HFFc6 (cell line): ENCODE measurements at regions not wholly inside any gene's neighbourhood (a gene's known extent, or its start where the extent isn't known, plus 50 kb on each side); places are given as distances from the start of the nearest gene placed in this dataset.

Experiments used
- DNase-seq: peaks from one replicate; pipeline ENCODE4 v3.0.0-alpha.2; 2018
- H3K27ac Mint-ChIP-seq: 2 replicates; pipeline ENCODE4 v1.8.0; 2020; ENCODE audit warnings: mild to moderate bottlenecking, mixed read lengths
- H3K27me3 Mint-ChIP-seq: 2 replicates; pipeline ENCODE4 v1.8.0; 2021; ENCODE audit warnings: mild to moderate bottlenecking, moderate library complexity, mixed read lengths; ENCODE audit not compliant: insufficient read depth
- H3K36me3 Mint-ChIP-seq: 2 replicates; pipeline ENCODE4 v1.8.0; 2021; ENCODE audit warnings: low read depth, mixed read lengths
- H3K4me1 Mint-ChIP-seq: 2 replicates; pipeline ENCODE4 v1.8.0; 2020; ENCODE audit warnings: low read depth, mixed read lengths
- H3K4me3 Mint-ChIP-seq: 2 replicates; pipeline ENCODE4 v1.8.0; 2020; ENCODE audit warnings: mild to moderate bottlenecking, moderate library complexity, mixed read lengths
- H3K9me3 Mint-ChIP-seq: 2 replicates; pipeline ENCODE4 v1.8.0; 2020; ENCODE audit warnings: mild to moderate bottlenecking, mixed read lengths
- TF ChIP-seq, protein P1 (sequence below): fragments of 200-600 bp; sonication (generic); IDR thresholded peaks from 2 replicates; pipeline ENCODE4 v1.5.0; 2021; ENCODE audit warnings: antibody characterized with exemption, mild to moderate bottlenecking

DNA sequence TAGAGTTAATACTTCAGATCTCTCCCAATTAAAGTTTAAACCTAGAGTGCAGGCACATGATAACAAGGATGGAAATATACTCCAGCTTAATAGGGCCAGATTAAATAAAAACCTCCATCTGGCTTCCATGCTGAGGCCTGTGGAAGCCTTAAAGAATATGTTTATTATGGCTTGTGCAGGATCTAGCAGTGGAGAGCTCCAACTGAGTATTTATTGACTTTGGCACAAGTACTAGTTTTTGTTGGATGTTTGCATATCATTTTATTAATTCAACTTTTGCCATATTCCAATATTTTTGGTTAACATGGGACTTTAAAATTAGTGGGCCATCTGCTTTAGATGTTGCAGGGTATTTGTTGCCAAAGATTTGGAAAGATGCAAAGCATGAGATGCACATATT lies 860.4 kb upstream of the SOX11 start:
- no peak overlapping the region for H3K4me3 Mint-ChIP-seq
- TF ChIP-seq, protein P1, sequence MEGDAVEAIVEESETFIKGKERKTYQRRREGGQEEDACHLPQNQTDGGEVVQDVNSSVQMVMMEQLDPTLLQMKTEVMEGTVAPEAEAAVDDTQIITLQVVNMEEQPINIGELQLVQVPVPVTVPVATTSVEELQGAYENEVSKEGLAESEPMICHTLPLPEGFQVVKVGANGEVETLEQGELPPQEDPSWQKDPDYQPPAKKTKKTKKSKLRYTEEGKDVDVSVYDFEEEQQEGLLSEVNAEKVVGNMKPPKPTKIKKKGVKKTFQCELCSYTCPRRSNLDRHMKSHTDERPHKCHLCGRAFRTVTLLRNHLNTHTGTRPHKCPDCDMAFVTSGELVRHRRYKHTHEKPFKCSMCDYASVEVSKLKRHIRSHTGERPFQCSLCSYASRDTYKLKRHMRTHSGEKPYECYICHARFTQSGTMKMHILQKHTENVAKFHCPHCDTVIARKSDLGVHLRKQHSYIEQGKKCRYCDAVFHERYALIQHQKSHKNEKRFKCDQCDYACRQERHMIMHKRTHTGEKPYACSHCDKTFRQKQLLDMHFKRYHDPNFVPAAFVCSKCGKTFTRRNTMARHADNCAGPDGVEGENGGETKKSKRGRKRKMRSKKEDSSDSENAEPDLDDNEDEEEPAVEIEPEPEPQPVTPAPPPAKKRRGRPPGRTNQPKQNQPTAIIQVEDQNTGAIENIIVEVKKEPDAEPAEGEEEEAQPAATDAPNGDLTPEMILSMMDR, result no peak
- no peaks in the 10 kb centered on the region for H3K27me3 Mint-ChIP-seq
- no peak overlapping the region for H3K27ac Mint-ChIP-seq
- H3K36me3 Mint-ChIP-seq, result no peaks in the 10 kb centered on the region; the same call in 1 of the 2 replicates
- peaks cover 39% of the 10 kb centered on the region for H3K9me3 Mint-ChIP-seq
- no peak for DNase-seq
- no peaks in the 10 kb centered on the region for H3K4me1 Mint-ChIP-seq

DNA sequence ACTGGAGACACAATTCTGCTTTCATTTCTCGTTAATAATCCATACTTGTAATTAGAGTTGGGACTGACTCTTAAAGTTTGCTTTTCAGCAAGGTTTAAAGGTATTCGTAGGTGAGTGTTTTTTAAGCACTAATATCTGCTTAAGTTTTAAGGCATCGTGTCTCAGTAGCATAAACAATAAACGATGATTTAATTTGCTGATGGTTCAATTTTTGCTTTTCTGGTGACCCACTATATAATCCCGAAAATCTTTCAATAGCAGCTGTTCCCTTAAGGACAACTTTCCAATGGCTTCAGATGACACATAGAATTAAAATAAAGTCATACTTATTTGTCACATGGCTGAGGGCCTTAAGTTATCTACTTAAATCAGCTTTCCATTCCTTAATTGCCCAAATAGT lies 859.5 kb upstream of the SOX11 start:
- Mint-ChIP-seq H3K4me3 (no peak overlapping the region), H3K36me3 (peaks cover 8% of the 10 kb centered on the region; the same call in 1 of the 2 replicates), H3K9me3 (peaks cover 43% of the 10 kb centered on the region), H3K27me3 (no peaks in the 10 kb centered on the region), H3K4me1 (no peaks in the 10 kb centered on the region), H3K27ac (no peak overlapping the region)
- TF ChIP-seq, protein P1, result no peak
- DNase-seq, result no peak

DNA sequence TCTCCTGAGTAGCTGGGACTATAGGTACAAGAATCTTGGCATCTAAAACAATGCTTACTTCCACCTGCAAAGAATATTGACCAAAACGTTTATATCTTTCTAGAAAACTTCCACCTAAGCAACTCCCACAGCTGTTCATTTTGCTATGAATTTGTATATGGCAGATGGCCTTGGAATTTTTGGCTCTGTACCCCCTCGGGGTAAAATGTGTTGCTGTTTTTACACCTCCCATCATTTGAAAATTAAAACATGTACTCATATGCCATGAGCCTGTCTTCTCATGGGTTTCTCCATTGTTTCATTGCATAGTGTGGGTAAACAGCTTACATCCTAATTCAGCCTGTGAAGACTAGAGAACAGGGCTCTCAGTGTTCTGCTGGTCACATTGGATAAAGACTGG lies 853.6 kb upstream of the SOX11 start:
- no peaks in the 10 kb centered on the region for H3K27me3 Mint-ChIP-seq
- no peaks in the 10 kb centered on the region for H3K4me1 Mint-ChIP-seq
- H3K4me3 Mint-ChIP-seq, result no peak overlapping the region
- TF ChIP-seq, protein P1, result no peak
- DNase-seq, result no peak
- peaks cover 8% of the 10 kb centered on the region; the same call in 1 of the 2 replicates for H3K36me3 Mint-ChIP-seq
- no peak overlapping the region for H3K27ac Mint-ChIP-seq
- peaks cover 71% of the 10 kb centered on the region for H3K9me3 Mint-ChIP-seq

DNA sequence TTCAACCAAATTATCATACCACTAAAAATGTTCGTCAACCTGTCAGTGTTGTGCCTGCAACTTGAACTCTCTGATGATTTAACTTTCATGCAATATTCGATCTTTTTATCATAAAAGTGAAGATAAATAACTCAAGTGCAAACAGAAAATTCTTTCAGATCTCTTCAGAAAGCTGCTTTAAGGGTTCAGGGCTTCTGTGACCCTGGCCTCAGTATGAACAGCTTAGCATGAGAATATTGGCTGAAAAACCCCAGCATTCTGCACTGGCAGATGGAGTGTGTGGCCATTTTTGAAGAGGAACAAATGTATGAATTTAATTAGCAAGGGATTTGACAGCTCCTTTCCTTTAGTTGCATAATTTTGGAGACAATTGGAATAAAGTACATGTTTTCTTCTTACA lies 851.4 kb upstream of the SOX11 start:
- H3K4me3 Mint-ChIP-seq, result no peak overlapping the region
- peaks cover 8% of the 10 kb centered on the region; the same call in 1 of the 2 replicates for H3K36me3 Mint-ChIP-seq
- no peak overlapping the region for H3K27ac Mint-ChIP-seq
- DNase-seq, result no peak
- peaks cover 70% of the 10 kb centered on the region for H3K9me3 Mint-ChIP-seq
- no peaks in the 10 kb centered on the region for H3K4me1 Mint-ChIP-seq
- H3K27me3 Mint-ChIP-seq, result no peaks in the 10 kb centered on the region
- TF ChIP-seq, protein P1, result no peak

DNA sequence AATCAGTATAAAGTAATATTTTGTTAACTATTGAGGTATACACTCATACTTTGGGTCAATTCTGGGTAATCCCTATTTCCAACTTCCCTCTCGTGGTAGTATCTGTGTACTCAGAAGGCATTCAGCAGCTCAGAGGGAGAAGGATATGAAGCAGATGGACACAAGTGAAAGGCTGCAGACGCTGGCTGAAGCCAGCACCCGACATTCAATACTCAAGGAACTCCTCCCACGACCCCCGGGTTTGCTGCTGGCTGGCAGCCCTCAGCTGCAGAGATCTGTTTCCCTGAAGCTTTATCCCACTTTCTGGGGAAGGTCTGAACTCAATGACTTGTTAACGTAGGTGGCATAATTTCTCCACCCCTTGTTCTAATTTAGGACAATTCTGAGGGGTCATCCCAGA lies 847.3 kb upstream of the SOX11 start:
- TF ChIP-seq, protein P1, result no peak
- no peak for DNase-seq
- no peak overlapping the region for H3K4me3 Mint-ChIP-seq
- no peaks in the 10 kb centered on the region for H3K4me1 Mint-ChIP-seq
- no peak overlapping the region for H3K27ac Mint-ChIP-seq
- H3K27me3 Mint-ChIP-seq, result no peaks in the 10 kb centered on the region
- H3K9me3 Mint-ChIP-seq, result peaks cover 66% of the 10 kb centered on the region
- no peaks in the 10 kb centered on the region for H3K36me3 Mint-ChIP-seq

DNA sequence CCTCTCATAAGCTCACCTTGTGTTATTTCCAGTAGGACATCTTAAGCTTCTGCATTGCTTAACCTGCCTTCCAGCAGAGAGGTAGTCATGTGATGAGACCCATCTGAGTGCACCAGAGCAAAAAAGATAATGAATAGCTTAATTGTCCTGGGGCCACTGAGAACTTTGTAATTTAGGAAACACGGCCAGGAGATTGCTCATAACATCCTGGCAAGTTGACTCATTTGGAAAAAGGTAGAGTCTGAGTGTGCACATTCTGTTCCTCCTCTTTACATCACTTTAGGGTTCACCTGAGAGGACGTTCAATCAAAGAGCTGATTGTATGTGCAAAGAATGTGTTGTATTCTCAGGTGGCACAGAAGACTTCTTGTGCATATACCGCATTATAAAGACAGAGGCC lies 830.2 kb upstream of the SOX11 start:
- TF ChIP-seq, protein P1, result no peak
- H3K4me3 Mint-ChIP-seq, result no peak overlapping the region
- no peaks in the 10 kb centered on the region for H3K4me1 Mint-ChIP-seq
- no peak overlapping the region for H3K27ac Mint-ChIP-seq
- no peak for DNase-seq
- peaks cover 55% of the 10 kb centered on the region for H3K9me3 Mint-ChIP-seq
- H3K27me3 Mint-ChIP-seq, result no peaks in the 10 kb centered on the region
- H3K36me3 Mint-ChIP-seq, result no peaks in the 10 kb centered on the region
